ENCODE measurements at regions not wholly inside any gene's neighbourhood (a gene's known extent, or its start where the extent isn't known, plus 50 kb on each side); places are given as distances from the start of the nearest gene placed in this dataset.

DNA sequence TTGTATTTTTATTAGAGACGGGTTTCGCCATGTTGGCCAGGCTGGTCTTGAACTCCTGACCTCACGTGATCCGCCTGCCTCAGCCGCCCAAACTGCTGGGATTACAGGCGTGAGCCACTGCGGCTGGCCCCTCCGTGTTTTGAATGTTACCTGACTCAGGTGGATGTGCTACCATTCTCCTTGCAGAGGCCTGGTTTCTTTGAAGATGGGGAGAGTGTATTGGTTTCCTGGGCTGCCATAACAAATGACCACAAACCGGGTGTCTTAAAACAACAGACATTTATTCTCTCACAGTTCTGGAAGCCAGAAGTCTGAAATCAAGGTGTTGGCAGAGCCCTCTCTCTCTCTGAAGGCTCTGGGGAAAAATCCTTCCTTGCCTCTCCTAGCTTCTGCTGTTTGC is 98.0 kb downstream of the IRF2BPL start:
- H3K36me3 ChIP-seq (ENCODE audit: insufficient read depth, low read length): no peaks in the 10 kb centered on the region
- H3K9me3 ChIP-seq (ENCODE audit: low read depth, low read length): no peaks in the 10 kb centered on the region
- H3K4me2 ChIP-seq (ENCODE audit: insufficient read depth, low read length): no peak overlapping the region
- no peaks in the 10 kb centered on the region for H3K79me2 ChIP-seq (ENCODE audit: insufficient read depth, low read length)
- H3K4me3 ChIP-seq (ENCODE audit: insufficient read depth, low read length): no peak overlapping the region
- DNase-seq (ENCODE audit: insufficient read length, low spot score, missing footprints): no peak
- no peak overlapping the region for H2AFZ ChIP-seq (ENCODE audit: low read length)
- peaks cover 20% of the 10 kb centered on the region for H3K4me1 ChIP-seq (ENCODE audit: insufficient read depth, low read length)
- TF ChIP-seq, protein P1, sequence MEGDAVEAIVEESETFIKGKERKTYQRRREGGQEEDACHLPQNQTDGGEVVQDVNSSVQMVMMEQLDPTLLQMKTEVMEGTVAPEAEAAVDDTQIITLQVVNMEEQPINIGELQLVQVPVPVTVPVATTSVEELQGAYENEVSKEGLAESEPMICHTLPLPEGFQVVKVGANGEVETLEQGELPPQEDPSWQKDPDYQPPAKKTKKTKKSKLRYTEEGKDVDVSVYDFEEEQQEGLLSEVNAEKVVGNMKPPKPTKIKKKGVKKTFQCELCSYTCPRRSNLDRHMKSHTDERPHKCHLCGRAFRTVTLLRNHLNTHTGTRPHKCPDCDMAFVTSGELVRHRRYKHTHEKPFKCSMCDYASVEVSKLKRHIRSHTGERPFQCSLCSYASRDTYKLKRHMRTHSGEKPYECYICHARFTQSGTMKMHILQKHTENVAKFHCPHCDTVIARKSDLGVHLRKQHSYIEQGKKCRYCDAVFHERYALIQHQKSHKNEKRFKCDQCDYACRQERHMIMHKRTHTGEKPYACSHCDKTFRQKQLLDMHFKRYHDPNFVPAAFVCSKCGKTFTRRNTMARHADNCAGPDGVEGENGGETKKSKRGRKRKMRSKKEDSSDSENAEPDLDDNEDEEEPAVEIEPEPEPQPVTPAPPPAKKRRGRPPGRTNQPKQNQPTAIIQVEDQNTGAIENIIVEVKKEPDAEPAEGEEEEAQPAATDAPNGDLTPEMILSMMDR (IDR thresholded peaks at IDR 0.05; ENCODE audit: extremely low read depth, low read depth, low read length): no peak
- H3K27me3 ChIP-seq (ENCODE audit: insufficient read depth, low read length): no peaks in the 10 kb centered on the region
- H3K27ac ChIP-seq (ENCODE audit: low read depth, low read length): no peak overlapping the region
- H4K20me1 ChIP-seq (ENCODE audit: insufficient read depth, low read length): no peaks in the 10 kb centered on the region

DNA sequence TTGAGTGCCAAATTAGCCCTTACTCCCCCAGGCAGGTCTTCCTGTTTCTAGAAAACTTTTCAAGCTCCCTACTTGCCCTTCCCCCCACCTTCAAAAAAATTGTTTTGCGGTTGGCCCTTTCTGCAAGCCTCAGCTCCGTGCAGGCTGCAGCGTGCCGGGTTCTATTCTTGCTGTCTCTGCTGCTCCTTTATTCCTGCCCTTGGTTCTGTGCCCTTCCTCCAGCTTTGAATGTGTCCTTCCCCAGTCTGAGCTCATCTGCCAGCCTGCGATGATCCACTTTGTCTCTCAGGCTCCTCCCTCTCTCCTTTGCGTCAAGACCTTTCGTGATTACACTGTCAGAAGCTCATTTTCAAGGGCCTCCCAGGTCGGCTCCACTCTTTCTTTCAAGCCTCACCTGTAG is 98.6 kb downstream of the IRF2BPL start:
- no peak overlapping the region for H3K4me3 ChIP-seq (ENCODE audit: insufficient read depth, low read length)
- no peaks in the 10 kb centered on the region for H4K20me1 ChIP-seq (ENCODE audit: insufficient read depth, low read length)
- H3K4me2 ChIP-seq (ENCODE audit: insufficient read depth, low read length): no peak overlapping the region
- peak; percentile 71 for DNase-seq (ENCODE audit: insufficient read length, low spot score, missing footprints)
- no peaks in the 10 kb centered on the region for H3K27me3 ChIP-seq (ENCODE audit: insufficient read depth, low read length)
- H3K9me3 ChIP-seq (ENCODE audit: low read depth, low read length): no peaks in the 10 kb centered on the region
- H3K79me2 ChIP-seq (ENCODE audit: insufficient read depth, low read length): no peaks in the 10 kb centered on the region
- TF ChIP-seq, protein P1 (IDR thresholded peaks at IDR 0.05; ENCODE audit: extremely low read depth, low read depth, low read length): no peak
- H3K36me3 ChIP-seq (ENCODE audit: insufficient read depth, low read length): no peaks in the 10 kb centered on the region
- no peak overlapping the region for H3K27ac ChIP-seq (ENCODE audit: low read depth, low read length)
- H3K4me1 ChIP-seq (ENCODE audit: insufficient read depth, low read length): peaks cover 20% of the 10 kb centered on the region
- H2AFZ ChIP-seq (ENCODE audit: low read length): no peak overlapping the region

DNA sequence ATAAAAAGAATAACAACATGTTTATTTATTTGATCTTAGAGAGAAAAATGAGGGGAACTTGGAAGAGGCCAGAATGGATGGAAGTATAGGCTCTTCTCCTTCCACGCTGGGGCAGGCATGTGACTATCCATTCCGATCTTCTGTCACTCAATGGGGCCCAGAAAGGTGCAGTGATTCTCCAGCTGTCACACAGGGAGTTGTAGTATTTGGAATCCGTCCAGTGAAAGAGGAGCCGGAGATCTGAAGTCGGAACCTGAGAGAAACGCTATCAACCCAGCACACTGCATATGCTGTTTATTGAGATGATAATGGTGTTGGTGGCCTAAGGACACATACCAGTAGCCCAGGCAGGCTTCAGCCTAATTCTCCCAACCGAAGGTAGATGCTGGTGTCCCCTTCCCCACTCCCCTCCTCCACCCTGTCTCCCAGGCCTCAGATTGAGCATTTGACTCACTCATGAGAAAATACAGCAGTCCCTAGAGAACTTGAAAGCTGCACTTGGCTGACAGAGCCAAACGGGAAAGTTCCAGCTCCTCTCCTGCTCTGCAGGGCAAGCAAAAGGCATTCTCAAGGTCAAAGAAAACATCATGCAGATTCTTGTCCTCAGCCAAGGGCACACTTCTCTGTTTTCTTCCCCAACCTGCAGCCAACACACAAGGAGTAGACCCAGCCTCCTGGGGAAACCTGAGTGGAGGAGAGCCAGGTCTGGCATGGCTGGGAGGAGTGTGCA is 100.4 kb downstream of the IRF2BPL start:
- no peaks in the 10 kb centered on the region for H3K27me3 ChIP-seq (ENCODE audit: insufficient read depth, low read length)
- peak; percentile 89 for DNase-seq (ENCODE audit: insufficient read length, low spot score, missing footprints)
- H3K4me3 ChIP-seq (ENCODE audit: insufficient read depth, low read length): no peak overlapping the region
- peaks cover 20% of the 10 kb centered on the region for H3K4me1 ChIP-seq (ENCODE audit: insufficient read depth, low read length)
- H3K79me2 ChIP-seq (ENCODE audit: insufficient read depth, low read length): no peaks in the 10 kb centered on the region
- TF ChIP-seq, protein P1 (IDR thresholded peaks at IDR 0.05; ENCODE audit: extremely low read depth, low read depth, low read length): no peak
- H4K20me1 ChIP-seq (ENCODE audit: insufficient read depth, low read length): no peaks in the 10 kb centered on the region
- H2AFZ ChIP-seq (ENCODE audit: low read length): no peak overlapping the region
- no peaks in the 10 kb centered on the region for H3K9me3 ChIP-seq (ENCODE audit: low read depth, low read length)
- no peaks in the 10 kb centered on the region for H3K36me3 ChIP-seq (ENCODE audit: insufficient read depth, low read length)
- no peak overlapping the region for H3K27ac ChIP-seq (ENCODE audit: low read depth, low read length)
- peak overlapping the region; percentile 34 for H3K4me2 ChIP-seq (ENCODE audit: insufficient read depth, low read length)

DNA sequence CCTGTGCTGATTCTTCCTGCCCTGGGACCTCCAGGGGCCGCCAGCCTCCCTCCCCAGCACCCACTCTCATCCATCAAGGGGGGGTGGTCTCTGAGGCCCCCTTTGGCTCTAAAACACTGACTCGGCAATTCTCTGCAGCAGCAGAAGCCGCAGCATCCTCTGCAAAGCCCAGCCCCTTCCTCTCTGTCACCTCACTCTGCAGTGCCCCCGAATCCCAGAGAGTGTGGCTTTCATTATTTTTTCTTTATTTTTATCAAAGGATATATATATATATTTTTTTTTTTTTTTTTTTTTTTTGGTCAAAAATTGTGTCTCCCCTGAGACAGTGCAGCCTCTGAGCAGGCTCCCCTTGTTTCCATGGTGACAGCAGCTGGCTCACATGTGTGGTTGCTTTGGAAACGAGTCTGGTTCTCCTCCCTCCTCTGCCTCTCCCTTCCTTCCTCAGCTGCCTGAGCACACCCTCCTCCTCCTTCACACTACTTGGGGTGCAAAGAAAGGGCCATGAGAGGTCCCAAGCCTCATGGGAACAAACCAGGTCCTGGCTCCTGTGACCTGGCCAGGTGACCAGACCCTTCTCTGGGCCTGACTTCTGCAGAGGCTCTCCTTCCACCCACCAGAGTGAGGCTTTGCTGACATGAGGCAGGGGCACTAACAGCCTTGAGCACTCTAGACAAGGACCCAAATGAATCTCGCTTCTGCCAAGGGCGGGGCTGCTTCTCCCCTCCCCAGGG is 100.5 kb downstream of the LRRC74A start:
- peak; percentile 92 for DNase-seq (ENCODE audit: insufficient read length, low spot score, missing footprints)
- H3K4me3 ChIP-seq (ENCODE audit: insufficient read depth, low read length): no peak overlapping the region

More for the DNA sequence above, 100.5 kb downstream of the LRRC74A start:
- Histone ChIP-seq H3K4me1 (ENCODE audit: insufficient read depth, low read length) (peaks cover 20% of the 10 kb centered on the region), H4K20me1 (ENCODE audit: insufficient read depth, low read length) (no peaks in the 10 kb centered on the region), H3K4me2 (ENCODE audit: insufficient read depth, low read length) (peak overlapping the region; percentile 44), H2AFZ (ENCODE audit: low read length) (peak overlapping the region; percentile 54), H3K36me3 (ENCODE audit: insufficient read depth, low read length) (no peaks in the 10 kb centered on the region), H3K27ac (ENCODE audit: low read depth, low read length) (peak overlapping the region; percentile 63), H3K9me3 (ENCODE audit: low read depth, low read length) (no peaks in the 10 kb centered on the region), H3K27me3 (ENCODE audit: insufficient read depth, low read length) (no peaks in the 10 kb centered on the region), H3K79me2 (ENCODE audit: insufficient read depth, low read length) (no peaks in the 10 kb centered on the region)
- TF ChIP-seq, protein P1 (IDR thresholded peaks at IDR 0.05; ENCODE audit: extremely low read depth, low read depth, low read length): no peak
